ENCODE measurements at regions not wholly inside any gene's neighbourhood (a gene's known extent, or its start where the extent isn't known, plus 50 kb on each side); places are given as distances from the start of the nearest gene placed in this dataset.

- Histone ChIP-seq H3K4me3 (no peak overlapping the region), H3K36me3 (no peaks in the 10 kb centered on the region), H3K9me3 (no peaks in the 10 kb centered on the region), H3K27me3 (no peaks in the 10 kb centered on the region), H3K4me1 (no peaks in the 10 kb centered on the region), H3K27ac (no peak overlapping the region)
- DNase-seq (no peak), ATAC-seq (no peak)
- WGBS (ENCODE audit: insufficient coverage, low coverage, low lambda C conversion rate, missing lambda C conversion rate) = 59% methylated on average over 3 of the region's 3 CpGs
- intact Hi-C loops (cut with DNase I) = no loop called here
- no peak for TF ChIP-seq POLR2A (IDR thresholded peaks at IDR 0.05)
- TF ChIP-seq CTCF (IDR thresholded peaks at IDR 0.05) = no peak
Measured at GRCh38 chr1:117694543-117694942, 88.7 kb downstream of the TENT5C start.

GRCh38 chr1:117695796-117696490 is 90.1 kb downstream of the TENT5C start:
- H3K4me3 ChIP-seq = no peak overlapping the region
- H3K27me3 ChIP-seq = no peaks in the 10 kb centered on the region
- H3K36me3 ChIP-seq = no peaks in the 10 kb centered on the region
- intact Hi-C loops (cut with DNase I) = no loop called here
- DNase-seq (no peak), ATAC-seq (peak in 2 of 4 donors; percentile 25 to 54)
- peak overlapping the region in 1 of 3 donors; percentile 9 for H3K27ac ChIP-seq
- no peaks in the 10 kb centered on the region for H3K4me1 ChIP-seq
- 51% methylated on average over 5 of the region's 9 CpGs for WGBS (ENCODE audit: insufficient coverage, low coverage, low lambda C conversion rate, missing lambda C conversion rate)
- no peaks in the 10 kb centered on the region for H3K9me3 ChIP-seq
- no peak for TF ChIP-seq POLR2A (IDR thresholded peaks at IDR 0.05)
- TF ChIP-seq CTCF (IDR thresholded peaks at IDR 0.05) = no peak

GRCh38 chr1:117696561-117696960 is 90.7 kb downstream of the TENT5C start:
- ATAC-seq (no peak), DNase-seq (no peak)
- H3K27ac ChIP-seq = peak overlapping the region in 1 of 3 donors; percentile 9
- no peak for TF ChIP-seq POLR2A (IDR thresholded peaks at IDR 0.05)
- no peak for TF ChIP-seq CTCF (IDR thresholded peaks at IDR 0.05)
- H3K4me3 ChIP-seq = no peak overlapping the region
- no peaks in the 10 kb centered on the region for H3K27me3 ChIP-seq
- no peaks in the 10 kb centered on the region for H3K9me3 ChIP-seq
- intact Hi-C loops (cut with DNase I) = no loop called here
- H3K4me1 ChIP-seq = no peaks in the 10 kb centered on the region
- H3K36me3 ChIP-seq = no peaks in the 10 kb centered on the region
- 38% methylated on average over 1 of the region's 1 CpG for WGBS (ENCODE audit: insufficient coverage, low coverage, low lambda C conversion rate, missing lambda C conversion rate)

GRCh38 chr1:117697220-117697781 is 91.5 kb downstream of the TENT5C start:
- no peak for DNase-seq
- peak overlapping the region in 1 of 3 donors; percentile 10 for H3K27ac ChIP-seq
- no peaks in the 10 kb centered on the region for H3K4me1 ChIP-seq
- TF ChIP-seq CTCF (IDR thresholded peaks at IDR 0.05) (no peak), POLR2A (IDR thresholded peaks at IDR 0.05) (no peak)
- no peak for ATAC-seq
- no peaks in the 10 kb centered on the region for H3K36me3 ChIP-seq
- H3K9me3 ChIP-seq = no peaks in the 10 kb centered on the region
- no peak overlapping the region for H3K4me3 ChIP-seq
- H3K27me3 ChIP-seq = no peaks in the 10 kb centered on the region
- intact Hi-C loops (cut with DNase I) = no loop called here

Data from right lobe of liver (tissue), 6 donors.